H1 (cell line): ENCODE measurements at regions not wholly inside any gene's neighbourhood (a gene's known extent, or its start where the extent isn't known, plus 50 kb on each side); places are given as distances from the start of the nearest gene placed in this dataset.

ENCODE experiments used
- BACH1 ChIP-seq: IDR thresholded peaks from 2 replicates; pipeline ENCODE4 v1.6.1; 2012; ENCODE audit warnings: low read length, improper control_type of control experiment
- JUN ChIP-seq: IDR thresholded peaks from 2 replicates; pipeline ENCODE4 v1.6.1; 2011; ENCODE audit warnings: low read depth, mild to moderate bottlenecking, improper control_type of control experiment, low read length
- KDM5A ChIP-seq: fragments of 200-600 bp; IDR thresholded peaks from 2 replicates; pipeline ENCODE4 v1.7.1; 2012; ENCODE audit warnings: mild to moderate bottlenecking, low read length, inconsistent platforms, mixed read lengths
- POLR2AphosphoS5 ChIP-seq: IDR thresholded peaks from 2 replicates; pipeline ENCODE4 v1.6.1; 2011; ENCODE audit warnings: low read depth, low read length
- RFX5 ChIP-seq: IDR thresholded peaks from 2 replicates; pipeline ENCODE4 v1.6.1; 2011; ENCODE audit warnings: low read depth, low read length, improper control_type of control experiment, borderline replicate concordance
- SIRT6 ChIP-seq: IDR thresholded peaks from one replicate; pipeline ENCODE4 v1.7.1; 2012; ENCODE audit warnings: low read length, inconsistent platforms
- TEAD4 ChIP-seq: IDR thresholded peaks from 2 replicates; pipeline ENCODE4 v1.6.1; 2012; ENCODE audit warnings: low read depth, low read length, inconsistent platforms, mixed read lengths
- TF ChIP-seq, protein P1 (sequence below): fragments of 300-600 bp; sonication (generic); IDR thresholded peaks from 2 replicates; pipeline ENCODE4 v1.7.1; 2012; ENCODE audit warnings: low read length, moderate library complexity, mild to moderate bottlenecking, inconsistent platforms; ENCODE audit not compliant: insufficient replicate concordance
- TF ChIP-seq, protein P2 (sequence below): IDR thresholded peaks from 2 replicates; pipeline ENCODE4 v1.6.1; 2011; ENCODE audit warnings: low read depth, mild to moderate bottlenecking, low read length; ENCODE audit not compliant: insufficient read depth

DNA sequence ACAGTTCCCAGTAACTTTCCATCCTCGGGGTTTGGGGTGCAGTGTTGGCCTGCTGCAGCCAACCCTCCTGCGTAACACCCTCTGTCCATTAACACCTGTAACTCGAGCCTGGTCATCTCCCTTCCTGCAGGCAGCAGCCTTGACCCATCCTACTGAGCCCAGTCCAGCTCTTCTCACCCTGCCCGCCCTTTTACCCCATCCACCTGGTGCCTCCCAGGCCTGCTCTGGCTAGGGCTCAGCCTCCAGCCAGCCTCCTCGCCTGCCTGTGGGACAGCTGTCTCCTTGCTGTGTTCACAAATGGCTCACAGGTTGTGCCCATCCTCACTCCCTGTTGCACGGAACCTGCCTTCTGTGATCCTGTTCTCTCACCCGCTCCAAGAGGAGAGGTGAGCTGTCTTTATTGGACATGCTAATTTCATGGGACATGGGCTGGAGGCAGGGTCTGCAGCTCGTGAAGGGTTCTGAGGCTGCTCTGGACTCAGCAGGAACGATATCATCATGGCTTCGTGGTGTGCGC lies 277.2 kb upstream of the TCERG1L start (continued):
- TF ChIP-seq POLR2AphosphoS5 (no peak), JUN (no peak), KDM5A (no peak), SIRT6 (no peak), RFX5 (no peak), BACH1 (no peak), TEAD4 (no peak)
- TF ChIP-seq, protein P1, sequence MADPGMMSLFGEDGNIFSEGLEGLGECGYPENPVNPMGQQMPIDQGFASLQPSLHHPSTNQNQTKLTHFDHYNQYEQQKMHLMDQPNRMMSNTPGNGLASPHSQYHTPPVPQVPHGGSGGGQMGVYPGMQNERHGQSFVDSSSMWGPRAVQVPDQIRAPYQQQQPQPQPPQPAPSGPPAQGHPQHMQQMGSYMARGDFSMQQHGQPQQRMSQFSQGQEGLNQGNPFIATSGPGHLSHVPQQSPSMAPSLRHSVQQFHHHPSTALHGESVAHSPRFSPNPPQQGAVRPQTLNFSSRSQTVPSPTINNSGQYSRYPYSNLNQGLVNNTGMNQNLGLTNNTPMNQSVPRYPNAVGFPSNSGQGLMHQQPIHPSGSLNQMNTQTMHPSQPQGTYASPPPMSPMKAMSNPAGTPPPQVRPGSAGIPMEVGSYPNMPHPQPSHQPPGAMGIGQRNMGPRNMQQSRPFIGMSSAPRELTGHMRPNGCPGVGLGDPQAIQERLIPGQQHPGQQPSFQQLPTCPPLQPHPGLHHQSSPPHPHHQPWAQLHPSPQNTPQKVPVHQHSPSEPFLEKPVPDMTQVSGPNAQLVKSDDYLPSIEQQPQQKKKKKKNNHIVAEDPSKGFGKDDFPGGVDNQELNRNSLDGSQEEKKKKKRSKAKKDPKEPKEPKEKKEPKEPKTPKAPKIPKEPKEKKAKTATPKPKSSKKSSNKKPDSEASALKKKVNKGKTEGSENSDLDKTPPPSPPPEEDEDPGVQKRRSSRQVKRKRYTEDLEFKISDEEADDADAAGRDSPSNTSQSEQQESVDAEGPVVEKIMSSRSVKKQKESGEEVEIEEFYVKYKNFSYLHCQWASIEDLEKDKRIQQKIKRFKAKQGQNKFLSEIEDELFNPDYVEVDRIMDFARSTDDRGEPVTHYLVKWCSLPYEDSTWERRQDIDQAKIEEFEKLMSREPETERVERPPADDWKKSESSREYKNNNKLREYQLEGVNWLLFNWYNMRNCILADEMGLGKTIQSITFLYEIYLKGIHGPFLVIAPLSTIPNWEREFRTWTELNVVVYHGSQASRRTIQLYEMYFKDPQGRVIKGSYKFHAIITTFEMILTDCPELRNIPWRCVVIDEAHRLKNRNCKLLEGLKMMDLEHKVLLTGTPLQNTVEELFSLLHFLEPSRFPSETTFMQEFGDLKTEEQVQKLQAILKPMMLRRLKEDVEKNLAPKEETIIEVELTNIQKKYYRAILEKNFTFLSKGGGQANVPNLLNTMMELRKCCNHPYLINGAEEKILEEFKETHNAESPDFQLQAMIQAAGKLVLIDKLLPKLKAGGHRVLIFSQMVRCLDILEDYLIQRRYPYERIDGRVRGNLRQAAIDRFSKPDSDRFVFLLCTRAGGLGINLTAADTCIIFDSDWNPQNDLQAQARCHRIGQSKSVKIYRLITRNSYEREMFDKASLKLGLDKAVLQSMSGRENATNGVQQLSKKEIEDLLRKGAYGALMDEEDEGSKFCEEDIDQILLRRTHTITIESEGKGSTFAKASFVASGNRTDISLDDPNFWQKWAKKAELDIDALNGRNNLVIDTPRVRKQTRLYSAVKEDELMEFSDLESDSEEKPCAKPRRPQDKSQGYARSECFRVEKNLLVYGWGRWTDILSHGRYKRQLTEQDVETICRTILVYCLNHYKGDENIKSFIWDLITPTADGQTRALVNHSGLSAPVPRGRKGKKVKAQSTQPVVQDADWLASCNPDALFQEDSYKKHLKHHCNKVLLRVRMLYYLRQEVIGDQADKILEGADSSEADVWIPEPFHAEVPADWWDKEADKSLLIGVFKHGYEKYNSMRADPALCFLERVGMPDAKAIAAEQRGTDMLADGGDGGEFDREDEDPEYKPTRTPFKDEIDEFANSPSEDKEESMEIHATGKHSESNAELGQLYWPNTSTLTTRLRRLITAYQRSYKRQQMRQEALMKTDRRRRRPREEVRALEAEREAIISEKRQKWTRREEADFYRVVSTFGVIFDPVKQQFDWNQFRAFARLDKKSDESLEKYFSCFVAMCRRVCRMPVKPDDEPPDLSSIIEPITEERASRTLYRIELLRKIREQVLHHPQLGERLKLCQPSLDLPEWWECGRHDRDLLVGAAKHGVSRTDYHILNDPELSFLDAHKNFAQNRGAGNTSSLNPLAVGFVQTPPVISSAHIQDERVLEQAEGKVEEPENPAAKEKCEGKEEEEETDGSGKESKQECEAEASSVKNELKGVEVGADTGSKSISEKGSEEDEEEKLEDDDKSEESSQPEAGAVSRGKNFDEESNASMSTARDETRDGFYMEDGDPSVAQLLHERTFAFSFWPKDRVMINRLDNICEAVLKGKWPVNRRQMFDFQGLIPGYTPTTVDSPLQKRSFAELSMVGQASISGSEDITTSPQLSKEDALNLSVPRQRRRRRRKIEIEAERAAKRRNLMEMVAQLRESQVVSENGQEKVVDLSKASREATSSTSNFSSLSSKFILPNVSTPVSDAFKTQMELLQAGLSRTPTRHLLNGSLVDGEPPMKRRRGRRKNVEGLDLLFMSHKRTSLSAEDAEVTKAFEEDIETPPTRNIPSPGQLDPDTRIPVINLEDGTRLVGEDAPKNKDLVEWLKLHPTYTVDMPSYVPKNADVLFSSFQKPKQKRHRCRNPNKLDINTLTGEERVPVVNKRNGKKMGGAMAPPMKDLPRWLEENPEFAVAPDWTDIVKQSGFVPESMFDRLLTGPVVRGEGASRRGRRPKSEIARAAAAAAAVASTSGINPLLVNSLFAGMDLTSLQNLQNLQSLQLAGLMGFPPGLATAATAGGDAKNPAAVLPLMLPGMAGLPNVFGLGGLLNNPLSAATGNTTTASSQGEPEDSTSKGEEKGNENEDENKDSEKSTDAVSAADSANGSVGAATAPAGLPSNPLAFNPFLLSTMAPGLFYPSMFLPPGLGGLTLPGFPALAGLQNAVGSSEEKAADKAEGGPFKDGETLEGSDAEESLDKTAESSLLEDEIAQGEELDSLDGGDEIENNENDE: no peak
- TF ChIP-seq, protein P2, sequence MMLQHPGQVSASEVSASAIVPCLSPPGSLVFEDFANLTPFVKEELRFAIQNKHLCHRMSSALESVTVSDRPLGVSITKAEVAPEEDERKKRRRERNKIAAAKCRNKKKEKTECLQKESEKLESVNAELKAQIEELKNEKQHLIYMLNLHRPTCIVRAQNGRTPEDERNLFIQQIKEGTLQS: no peak
